GM21737 (cell line): ENCODE measurements at regions not wholly inside any gene's neighbourhood (a gene's known extent, or its start where the extent isn't known, plus 50 kb on each side); places are given as distances from the start of the nearest gene placed in this dataset.

Experiments
- ATAC-seq: cut with Tn5 transposase; IDR thresholded peaks from one replicate; pipeline ENCODE4 v1.9.1; 2021; ENCODE audit warnings: mild to moderate bottlenecking, moderate library complexity; ENCODE audit not compliant: unreplicated experiment

GRCh38 chr5:159385536-159385935 is 55.2 kb upstream of the IL12B start:
- no peak for ATAC-seq

- ATAC-seq, result no peak
These were observed 55.9 kb upstream of the IL12B start for GRCh38 chr5:159386028-159386711.

DNA sequence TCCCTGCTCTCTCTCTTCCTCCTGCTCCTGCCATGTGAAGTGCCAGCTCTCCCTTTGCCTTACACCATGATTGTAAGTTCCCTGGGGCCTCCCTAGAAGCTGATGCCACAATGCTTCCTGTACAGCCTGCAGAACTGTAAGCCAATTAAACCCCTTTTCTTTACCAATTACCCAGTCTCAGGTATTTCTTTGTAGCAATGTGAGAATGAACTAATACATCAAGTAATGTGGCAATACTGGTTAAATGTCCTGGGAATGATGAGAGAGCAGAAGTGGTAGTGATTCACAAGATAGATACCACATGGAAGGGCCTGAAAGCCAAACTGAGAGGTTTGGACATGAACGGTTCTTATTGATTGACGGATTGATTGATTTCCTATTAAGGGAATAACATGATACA is 62.6 kb upstream of the IL12B start:
- ATAC-seq, result no peak

DNA sequence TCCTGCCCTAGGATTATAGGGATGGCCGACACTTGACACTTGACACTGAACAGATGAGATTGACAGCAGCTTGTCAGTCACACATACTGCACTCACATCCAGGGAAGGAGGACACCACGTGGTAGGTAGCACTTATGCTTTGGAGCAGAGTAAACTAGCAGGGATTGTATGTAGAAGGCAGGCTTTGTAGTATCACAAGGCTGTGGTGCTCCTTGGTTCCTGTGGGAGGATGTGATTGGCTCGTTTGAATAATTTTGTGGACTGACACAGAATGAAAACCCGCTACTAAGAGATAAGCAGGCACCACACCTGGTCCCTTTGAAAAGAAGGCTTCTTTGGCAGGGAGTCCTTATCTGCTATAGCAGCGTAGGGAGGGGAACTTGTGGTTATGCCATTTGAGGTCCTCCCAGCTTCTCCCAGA is 63.6 kb upstream of the IL12B start:
- ATAC-seq, result no peak

GRCh38 chr5:159395202-159395601 is 64.9 kb upstream of the IL12B start:
- no peak for ATAC-seq

DNA sequence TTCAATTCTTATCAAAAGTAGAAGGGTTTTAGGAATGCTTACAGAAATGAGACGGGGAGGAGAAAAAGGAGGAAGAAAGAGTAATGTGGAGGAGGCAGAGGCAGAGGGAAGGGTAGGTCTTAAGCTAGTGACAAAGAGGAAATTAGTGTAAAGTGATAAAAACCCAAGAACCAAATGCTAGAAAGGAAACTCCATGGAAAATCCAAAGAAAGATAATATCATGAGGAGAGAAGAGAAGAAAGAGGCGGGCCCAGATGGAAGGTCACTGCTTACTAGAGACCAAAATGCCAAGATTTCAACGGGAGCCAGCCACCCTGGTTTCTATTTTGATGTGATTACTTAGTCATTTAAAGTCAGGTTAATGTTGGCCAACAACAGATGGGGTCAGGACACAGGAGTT is 68.6 kb upstream of the IL12B start:
- ATAC-seq, result no peak

DNA sequence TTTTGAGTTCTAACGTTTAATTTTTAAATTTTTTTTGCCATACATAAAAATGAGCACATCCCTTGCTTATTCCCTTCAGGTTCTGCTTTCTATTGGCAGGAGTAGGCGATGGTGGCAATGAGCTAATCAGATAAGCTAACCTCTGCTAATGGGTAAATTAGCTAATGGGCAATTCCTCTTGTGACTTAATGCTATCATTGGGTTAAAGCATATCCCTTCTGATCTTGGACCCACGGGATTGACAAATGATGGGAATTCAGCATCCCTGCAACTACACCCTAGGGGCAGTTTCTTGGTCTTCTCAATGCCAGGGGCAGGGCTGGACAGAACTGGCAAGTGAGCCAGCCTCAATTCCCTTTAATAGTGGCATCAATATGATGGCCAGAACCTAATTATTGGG is 70.2 kb upstream of the IL12B start:
- no peak for ATAC-seq

DNA sequence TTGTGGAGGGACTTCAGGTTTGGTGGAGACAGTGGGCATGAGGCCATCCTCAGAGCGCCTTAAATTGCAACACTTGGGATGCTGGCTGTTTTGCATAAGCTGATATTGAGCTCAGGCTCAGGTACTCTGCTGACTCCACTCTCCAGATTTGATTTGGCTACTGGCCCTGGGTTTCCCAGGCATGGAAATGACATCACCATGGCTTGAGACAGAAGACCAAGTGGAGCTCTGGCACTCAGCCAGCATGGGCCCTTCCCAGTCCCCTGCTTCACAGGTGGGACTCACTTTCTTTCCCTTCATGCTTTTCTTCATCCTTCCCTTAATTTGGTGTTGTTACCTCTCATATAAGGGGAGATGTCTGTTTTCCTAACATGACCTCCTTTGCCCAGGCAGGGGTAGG is 72.0 kb upstream of the IL12B start:
- ATAC-seq, result no peak

DNA sequence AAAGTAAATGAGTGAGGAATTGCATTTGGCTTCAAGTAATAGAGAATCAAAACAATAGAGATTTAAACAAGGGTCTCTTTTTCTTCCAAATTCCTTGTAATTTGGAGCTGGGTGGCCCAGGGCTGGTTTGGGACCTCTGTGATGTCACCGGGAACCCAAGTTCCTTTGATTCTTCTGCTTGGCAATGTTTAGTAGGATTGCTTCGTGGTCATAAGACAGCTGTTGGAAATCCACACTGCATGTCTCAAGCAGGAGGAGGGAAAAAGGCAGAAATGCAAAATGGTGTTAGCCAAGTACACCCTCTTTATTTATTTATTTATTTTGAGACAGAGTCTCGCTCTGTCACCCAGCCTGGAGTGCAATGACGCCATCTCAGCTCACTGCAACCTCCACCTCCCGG is 72.6 kb upstream of the IL12B start:
- no peak for ATAC-seq

DNA sequence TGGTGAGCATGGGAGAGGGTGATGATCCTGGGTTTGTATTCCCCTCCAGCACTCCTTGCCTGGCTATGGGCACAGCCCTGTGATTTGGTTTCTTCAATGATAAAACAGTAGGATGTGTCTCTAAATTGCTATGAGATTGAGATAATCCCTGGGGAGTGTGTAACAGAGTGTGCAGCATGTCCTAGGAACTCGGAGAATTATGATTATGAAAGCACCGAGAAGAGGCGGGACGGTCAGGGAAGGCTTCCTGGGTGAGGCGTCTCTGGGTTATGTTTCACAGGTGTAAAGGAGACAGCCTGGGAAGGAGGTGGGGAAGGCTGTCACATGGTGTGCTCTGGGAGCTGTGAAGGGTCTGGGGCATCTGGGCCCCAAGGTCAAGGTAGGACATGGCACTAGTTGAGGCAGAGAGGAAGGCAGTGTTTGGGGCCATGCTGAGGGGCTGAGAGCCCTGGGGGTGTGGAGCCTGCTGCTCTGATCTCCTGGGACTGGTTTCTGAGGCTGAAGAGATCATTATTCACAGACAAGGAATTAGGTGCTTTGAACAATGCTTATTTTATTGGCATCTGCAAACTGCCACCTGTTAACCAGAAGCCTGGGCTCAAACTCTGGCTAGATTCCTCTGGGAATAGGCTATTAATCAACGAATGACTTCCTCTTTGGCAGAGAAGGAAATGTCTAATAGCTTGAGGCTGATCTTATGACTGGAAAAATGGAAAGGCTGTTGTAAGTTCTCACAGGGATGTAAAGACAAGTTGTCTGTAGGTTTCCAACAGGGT is 73.8 kb upstream of the IL12B start:
- no peak for ATAC-seq

GRCh38 chr5:159405611-159406031 is 75.3 kb upstream of the IL12B start:
- ATAC-seq, result peak; percentile 77

GRCh38 chr5:159406571-159406970 is 76.3 kb upstream of the IL12B start:
- ATAC-seq, result no peak

GRCh38 chr5:159409801-159410200 is 79.5 kb upstream of the IL12B start:
- no peak for ATAC-seq

GRCh38 chr5:159410480-159410879 is 80.2 kb upstream of the IL12B start:
- no peak for ATAC-seq

DNA sequence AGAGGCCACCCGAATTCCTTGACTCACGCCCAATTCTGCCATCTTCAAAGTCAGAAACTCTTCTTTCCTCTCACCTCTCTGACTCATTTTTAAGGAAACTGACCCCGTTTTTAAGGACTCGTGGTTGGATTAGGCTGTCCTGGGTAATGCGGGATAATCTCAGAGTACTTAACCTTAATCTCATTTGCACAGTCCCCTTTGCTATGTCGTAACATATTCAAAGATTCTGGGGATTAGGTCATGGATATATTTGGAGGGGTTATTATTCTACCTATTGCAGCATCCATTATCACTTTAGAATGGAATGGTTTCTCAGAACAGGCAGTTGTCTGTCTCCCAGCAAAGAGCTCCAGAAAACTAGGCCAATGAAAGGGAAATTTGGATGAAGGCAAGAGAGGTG is 80.8 kb upstream of the IL12B start:
- ATAC-seq, result no peak

DNA sequence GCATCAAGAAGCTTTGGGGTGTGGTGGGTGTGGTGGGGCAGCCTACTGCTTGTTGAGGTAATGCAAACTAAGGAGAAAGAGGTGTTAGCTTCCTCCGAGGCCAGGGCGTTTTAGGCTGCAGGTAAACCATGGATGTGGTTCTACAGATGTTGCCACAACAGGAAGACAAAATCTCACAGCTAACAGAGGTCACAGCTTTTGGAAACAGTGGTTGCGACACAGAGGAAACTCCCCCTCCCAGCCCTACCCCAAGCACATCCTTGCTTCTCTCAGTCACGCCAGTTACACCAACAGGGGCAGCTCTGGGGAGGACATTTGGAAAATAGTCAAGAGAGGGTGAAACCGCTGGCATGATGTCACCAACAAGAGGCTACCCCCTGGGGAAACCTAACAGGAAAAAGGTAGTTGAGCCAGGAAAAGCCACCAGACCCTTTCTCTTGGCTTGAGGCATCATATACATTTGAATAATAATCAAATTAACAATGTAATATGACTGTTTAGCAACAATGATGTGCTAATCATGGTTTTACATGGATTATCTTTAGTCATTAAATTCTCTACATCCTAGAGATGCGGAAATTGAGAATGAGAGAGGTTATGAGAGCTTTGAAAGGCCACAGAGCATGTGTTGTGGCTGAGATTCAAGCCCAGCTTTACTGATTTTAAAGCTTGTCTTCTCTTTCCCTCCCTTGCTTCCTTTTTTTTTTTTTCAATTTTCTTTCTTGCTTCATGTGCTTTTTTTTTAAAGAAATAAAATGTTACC is 82.2 kb upstream of the IL12B start:
- peak; percentile 76 for ATAC-seq

- ATAC-seq, result no peak
These were observed 83.7 kb upstream of the IL12B start for GRCh38 chr5:159414021-159414420.

GRCh38 chr5:159415301-159415937 is 85.1 kb upstream of the IL12B start:
- ATAC-seq, result no peak

DNA sequence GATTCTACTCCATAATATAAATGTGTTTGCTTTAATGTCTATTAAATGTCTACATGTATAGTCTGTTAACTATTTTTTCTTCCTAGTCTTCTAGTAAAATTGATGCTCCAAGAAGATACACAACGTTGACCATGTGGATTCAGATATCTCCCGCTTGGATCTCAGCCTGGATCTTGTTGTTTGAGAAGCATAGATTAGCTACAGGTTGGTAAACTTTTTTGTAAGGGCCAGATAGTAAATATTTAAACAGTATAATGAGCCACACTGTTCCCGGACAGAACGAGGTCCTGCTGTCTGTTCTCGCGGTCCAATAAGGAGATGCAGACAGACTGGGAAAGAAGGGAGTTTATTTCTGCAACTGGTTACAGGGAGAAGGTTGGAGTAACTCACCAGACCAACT is 86.2 kb upstream of the IL12B start:
- ATAC-seq, result no peak

DNA sequence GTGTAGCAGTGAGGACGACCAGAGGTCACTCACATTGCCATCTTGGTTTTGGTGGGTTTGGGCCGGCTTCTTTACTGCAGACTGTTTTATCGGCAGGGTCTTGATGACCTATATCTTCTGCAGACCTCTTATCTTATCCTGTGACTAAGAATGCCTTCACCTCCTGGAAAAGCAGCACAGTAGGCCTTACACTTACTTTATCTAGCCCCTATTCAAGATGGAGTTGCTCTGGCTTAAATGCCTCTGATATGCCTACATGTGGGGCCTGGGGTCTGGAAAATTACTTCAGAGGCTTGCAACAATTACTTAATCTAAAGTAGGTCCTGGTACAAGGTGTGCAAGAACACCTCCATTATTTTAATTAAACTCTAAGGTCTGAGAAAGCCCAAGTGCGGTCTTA is 86.9 kb upstream of the IL12B start:
- ATAC-seq, result no peak

- no peak for ATAC-seq
These were observed 89.3 kb upstream of the IL12B start for GRCh38 chr5:159419576-159419975.
